ENCODE measurements at regions not wholly inside any gene's neighbourhood (a gene's known extent, or its start where the extent isn't known, plus 50 kb on each side); places are given as distances from the start of the nearest gene placed in this dataset.

- TF ChIP-seq CTCF (IDR thresholded peaks at IDR 0.05) = peak in 1 of 4 experiments; percentile 7
- TF ChIP-seq POLR2A (IDR thresholded peaks at IDR 0.05) = no peak
- TF ChIP-seq POLR2AphosphoS5 (IDR thresholded peaks at IDR 0.05) = no peak
- no peak for TF ChIP-seq EP300 (IDR thresholded peaks at IDR 0.05)
Measured at GRCh38 chr7:52168085-52168484, 851.5 kb upstream of the COBL start.

All from sigmoid colon (tissue), 4 donors.